ENCODE measurements at regions not wholly inside any gene's neighbourhood (a gene's known extent, or its start where the extent isn't known, plus 50 kb on each side); places are given as distances from the start of the nearest gene placed in this dataset.

GRCh38 chr12:123077298-123078119, 73.4 kb downstream of the PITPNM2 start:
- no peaks in the 10 kb centered on the region for H3K27me3 ChIP-seq (ENCODE audit: control insufficient read depth, insufficient read depth, low read length)
- H3K4me1 ChIP-seq (ENCODE audit: control insufficient read depth, insufficient read depth, low read length), result peaks cover 55% of the 10 kb centered on the region
- H3K9me3 Mint-ChIP-seq, result no peaks in the 10 kb centered on the region
- intact Hi-C loops (cut with micrococcal nuclease), result loop anchor here (2.0 to 10.0 kb wide), 4 partner anchors 29 to 180 kb away; partner anchors contain the start of genes MPHOSPH9, MTRFR, OGFOD2 and VPS37B
- H3K27ac ChIP-seq (ENCODE audit: low read length), result peak overlapping the region; percentile 94
- H3K27me3 Mint-ChIP-seq (ENCODE audit: low read depth in 2 of 2), result no peaks in the 10 kb centered on the region
- WGBS (ENCODE audit: insufficient coverage), result 93% methylated on average over 22 of the region's 22 CpGs
- H3K4me3 ChIP-seq (ENCODE audit: low read length), result no peak overlapping the region
- H3K4me1 Mint-ChIP-seq, result peaks cover 50 to 68% of the 10 kb centered on the region in 2 donors
- no peak for TF ChIP-seq CTCF (IDR thresholded peaks at IDR 0.05)
- no peaks in the 10 kb centered on the region for H3K9me3 ChIP-seq (ENCODE audit: control insufficient read depth, insufficient read depth, low read length)
- DNase-seq (no peak), ATAC-seq (no peak)
- H3K36me3 ChIP-seq (ENCODE audit: control insufficient read depth, insufficient read depth, low read length), result no peaks in the 10 kb centered on the region
- H3K36me3 Mint-ChIP-seq, result no peaks in the 10 kb centered on the region
- H3K4me3 Mint-ChIP-seq, result peak overlapping the region; percentile 96
- peak overlapping the region; percentile 97 to 98 for H3K27ac Mint-ChIP-seq

GRCh38 chr12:123076604-123077297, 74.1 kb downstream of the PITPNM2 start:
- Mint-ChIP-seq H3K27me3 (ENCODE audit: low read depth in 2 of 2) (no peaks in the 10 kb centered on the region), H3K36me3 (no peaks in the 10 kb centered on the region), H3K4me1 (peaks cover 58 to 75% of the 10 kb centered on the region in 2 donors), H3K4me3 (peak overlapping the region; percentile 96), H3K9me3 (no peaks in the 10 kb centered on the region), H3K27ac (peak overlapping the region; percentile 97 to 98)
- Histone ChIP-seq H3K4me3 (ENCODE audit: low read length) (no peak overlapping the region), H3K4me1 (ENCODE audit: control insufficient read depth, insufficient read depth, low read length) (peaks cover 62% of the 10 kb centered on the region), H3K36me3 (ENCODE audit: control insufficient read depth, insufficient read depth, low read length) (no peaks in the 10 kb centered on the region), H3K27ac (ENCODE audit: low read length) (peak overlapping the region; percentile 94), H3K9me3 (ENCODE audit: control insufficient read depth, insufficient read depth, low read length) (no peaks in the 10 kb centered on the region), H3K27me3 (ENCODE audit: control insufficient read depth, insufficient read depth, low read length) (no peaks in the 10 kb centered on the region)
- intact Hi-C loops (cut with micrococcal nuclease), result loop anchor here (2.0 to 10.0 kb wide), 4 partner anchors 30 to 179 kb away; partner anchors contain the start of genes MPHOSPH9, MTRFR, OGFOD2 and VPS37B
- peak; percentile 62 to 77 (median 70) for ATAC-seq
- DNase-seq, result peak; percentile 51 to 63
- no peak for TF ChIP-seq CTCF (IDR thresholded peaks at IDR 0.05)
- WGBS (ENCODE audit: insufficient coverage), result 22% methylated on average over 9 of the region's 11 CpGs

- H3K36me3 ChIP-seq (ENCODE audit: control insufficient read depth, insufficient read depth, low read length), result no peaks in the 10 kb centered on the region
- H3K27me3 ChIP-seq (ENCODE audit: control insufficient read depth, insufficient read depth, low read length), result no peaks in the 10 kb centered on the region
- TF ChIP-seq CTCF (IDR thresholded peaks at IDR 0.05), result peak; percentile 32
- 19% methylated on average over 16 of the region's 16 CpGs for WGBS (ENCODE audit: insufficient coverage)
- peak; percentile 78 to 86 (median 83) for ATAC-seq
- intact Hi-C loops (cut with micrococcal nuclease), result loop anchor here (1.0 to 10.0 kb wide), 5 partner anchors 31 to 178 kb away; partner anchors contain the start of genes MPHOSPH9, MTRFR, OGFOD2 and VPS37B
- Mint-ChIP-seq H3K9me3 (no peaks in the 10 kb centered on the region), H3K4me3 (peak overlapping the region; percentile 96), H3K4me1 (peaks cover 67 to 85% of the 10 kb centered on the region in 2 donors), H3K27me3 (ENCODE audit: low read depth in 2 of 2) (no peaks in the 10 kb centered on the region), H3K36me3 (no peaks in the 10 kb centered on the region), H3K27ac (peak overlapping the region; percentile 97 to 98)
- peak overlapping the region; percentile 94 for H3K27ac ChIP-seq (ENCODE audit: low read length)
- peaks cover 73% of the 10 kb centered on the region for H3K4me1 ChIP-seq (ENCODE audit: control insufficient read depth, insufficient read depth, low read length)
- peak; percentile 73 to 84 for DNase-seq
- peak overlapping the region; percentile 58 for H3K4me3 ChIP-seq (ENCODE audit: low read length)
- no peaks in the 10 kb centered on the region for H3K9me3 ChIP-seq (ENCODE audit: control insufficient read depth, insufficient read depth, low read length)
Observed at GRCh38 chr12:123075646-123076171, 75.2 kb downstream of the PITPNM2 start.

Measured in natural killer cell (primary cell).